ENCODE measurements at regions not wholly inside any gene's neighbourhood (a gene's known extent, or its start where the extent isn't known, plus 50 kb on each side); places are given as distances from the start of the nearest gene placed in this dataset.

DNA sequence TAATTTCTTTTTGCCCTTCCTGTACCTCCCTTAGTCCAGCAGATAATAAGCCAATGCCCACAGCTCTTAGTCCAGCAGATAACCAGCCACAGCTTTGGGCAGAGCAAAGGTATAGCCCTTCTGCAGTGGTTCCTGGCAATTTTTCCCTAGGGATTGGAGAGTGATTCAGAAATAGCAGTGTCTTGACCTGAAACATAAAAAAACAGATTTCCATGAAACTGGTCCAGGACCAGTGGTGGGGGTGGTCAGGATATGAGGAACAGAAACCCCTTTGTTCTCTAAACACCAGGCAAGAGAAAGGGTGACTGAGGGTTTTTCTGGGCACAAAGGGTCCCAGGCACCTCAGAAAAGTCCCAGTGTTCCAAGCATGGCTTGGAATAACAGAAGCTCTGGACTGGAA lies 103.4 kb downstream of the ARRDC4 start:
- H3K27ac ChIP-seq (ENCODE audit: low read depth, low read length), result no peak overlapping the region
- no peaks in the 10 kb centered on the region for H3K4me1 ChIP-seq (ENCODE audit: control insufficient read depth, insufficient read depth, low read length)
- no peaks in the 10 kb centered on the region for H3K27me3 ChIP-seq (ENCODE audit: control insufficient read depth, insufficient read depth, low read length)
- H3K9ac ChIP-seq (ENCODE audit: low read length), result no peak overlapping the region
- 0 out of 2 replicates have a peak, but pooled peaks cover 3% of the 10 kb centered on the region for H3K9me3 ChIP-seq (ENCODE audit: control insufficient read depth, insufficient read depth, low read depth, low read length)
- H3K4me3 ChIP-seq (ENCODE audit: low read depth, low read length), result no peak overlapping the region
- no peaks in the 10 kb centered on the region for H3K36me3 ChIP-seq (ENCODE audit: control insufficient read depth, insufficient read depth, low read length)

DNA sequence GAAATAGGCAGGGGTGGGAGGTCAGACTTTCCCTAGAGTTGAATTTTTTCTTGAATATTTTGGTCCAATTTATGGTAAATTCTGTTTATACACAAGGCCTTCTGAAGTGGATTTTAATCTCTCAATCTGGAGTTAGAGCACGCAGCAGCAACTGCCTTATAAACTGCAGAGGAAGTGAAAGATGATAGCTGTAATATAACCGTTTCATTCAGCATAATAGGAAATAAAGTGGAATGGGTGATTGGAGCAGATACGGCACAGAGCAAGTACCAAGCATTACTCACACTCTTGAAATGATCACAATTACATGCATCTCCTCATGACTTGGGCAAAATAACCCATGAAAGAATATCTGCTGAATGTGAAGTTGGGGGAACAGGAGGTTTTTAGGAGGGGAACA lies 106.8 kb downstream of the ARRDC4 start:
- Histone ChIP-seq H3K4me3 (ENCODE audit: low read depth, low read length) (no peak overlapping the region), H3K4me1 (ENCODE audit: control insufficient read depth, insufficient read depth, low read length) (no peaks in the 10 kb centered on the region), H3K9me3 (ENCODE audit: control insufficient read depth, insufficient read depth, low read depth, low read length) (no peaks in the 10 kb centered on the region), H3K9ac (ENCODE audit: low read length) (no peak overlapping the region), H3K36me3 (ENCODE audit: control insufficient read depth, insufficient read depth, low read length) (no peaks in the 10 kb centered on the region), H3K27me3 (ENCODE audit: control insufficient read depth, insufficient read depth, low read length) (no peaks in the 10 kb centered on the region), H3K27ac (ENCODE audit: low read depth, low read length) (no peak overlapping the region)

GRCh38 chr15:98069256-98069655 lies 108.8 kb downstream of the ARRDC4 start:
- Histone ChIP-seq H3K9ac (ENCODE audit: low read length) (no peak overlapping the region), H3K4me3 (ENCODE audit: low read depth, low read length) (no peak overlapping the region), H3K27me3 (ENCODE audit: control insufficient read depth, insufficient read depth, low read length) (no peaks in the 10 kb centered on the region), H3K36me3 (ENCODE audit: control insufficient read depth, insufficient read depth, low read length) (no peaks in the 10 kb centered on the region), H3K4me1 (ENCODE audit: control insufficient read depth, insufficient read depth, low read length) (no peaks in the 10 kb centered on the region), H3K27ac (ENCODE audit: low read depth, low read length) (no peak overlapping the region), H3K9me3 (ENCODE audit: control insufficient read depth, insufficient read depth, low read depth, low read length) (no peaks in the 10 kb centered on the region)

- Histone ChIP-seq H3K9me3 (ENCODE audit: control insufficient read depth, insufficient read depth, low read depth, low read length) (no peaks in the 10 kb centered on the region), H3K4me3 (ENCODE audit: low read depth, low read length) (no peak overlapping the region), H3K4me1 (ENCODE audit: control insufficient read depth, insufficient read depth, low read length) (no peaks in the 10 kb centered on the region), H3K27me3 (ENCODE audit: control insufficient read depth, insufficient read depth, low read length) (no peaks in the 10 kb centered on the region), H3K36me3 (ENCODE audit: control insufficient read depth, insufficient read depth, low read length) (no peaks in the 10 kb centered on the region), H3K27ac (ENCODE audit: low read depth, low read length) (no peak overlapping the region), H3K9ac (ENCODE audit: low read length) (no peak overlapping the region)
Measured at GRCh38 chr15:98070137-98070536, 109.6 kb downstream of the ARRDC4 start.

DNA sequence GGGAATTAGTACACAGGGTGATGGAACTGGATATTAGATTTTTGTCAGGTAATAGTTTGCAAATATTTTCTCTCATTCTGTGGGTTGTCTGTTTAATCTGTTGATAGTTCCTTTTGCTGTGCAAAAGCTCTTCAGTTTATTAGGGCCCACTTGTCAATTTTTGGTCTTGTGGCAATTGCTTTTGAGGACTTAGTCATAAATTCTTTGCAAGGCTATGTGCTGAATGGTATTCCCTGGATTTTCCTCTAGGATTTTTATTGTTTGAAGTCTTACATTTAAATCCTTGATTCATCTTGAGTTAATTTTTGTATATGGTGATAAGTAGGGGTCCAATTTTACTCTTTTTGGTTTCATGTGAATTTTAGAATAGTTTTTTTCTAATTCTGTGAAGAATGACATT lies 111.3 kb downstream of the ARRDC4 start:
- Histone ChIP-seq H3K9ac (ENCODE audit: low read length) (no peak overlapping the region), H3K27me3 (ENCODE audit: control insufficient read depth, insufficient read depth, low read length) (no peaks in the 10 kb centered on the region), H3K27ac (ENCODE audit: low read depth, low read length) (no peak overlapping the region)

GRCh38 chr15:98075441-98075840 lies 114.9 kb downstream of the ARRDC4 start:
- Histone ChIP-seq H3K27ac (ENCODE audit: low read depth, low read length) (no peak overlapping the region), H3K4me3 (ENCODE audit: low read depth, low read length) (no peak overlapping the region), H3K36me3 (ENCODE audit: control insufficient read depth, insufficient read depth, low read length) (no peaks in the 10 kb centered on the region), H3K4me1 (ENCODE audit: control insufficient read depth, insufficient read depth, low read length) (no peaks in the 10 kb centered on the region), H3K27me3 (ENCODE audit: control insufficient read depth, insufficient read depth, low read length) (no peaks in the 10 kb centered on the region), H3K9ac (ENCODE audit: low read length) (no peak overlapping the region), H3K9me3 (ENCODE audit: control insufficient read depth, insufficient read depth, low read depth, low read length) (no peaks in the 10 kb centered on the region)

More for the DNA sequence above, 111.3 kb downstream of the ARRDC4 start:
- Histone ChIP-seq H3K4me3 (ENCODE audit: low read depth, low read length) (no peak overlapping the region), H3K36me3 (ENCODE audit: control insufficient read depth, insufficient read depth, low read length) (no peaks in the 10 kb centered on the region), H3K4me1 (ENCODE audit: control insufficient read depth, insufficient read depth, low read length) (no peaks in the 10 kb centered on the region), H3K9me3 (ENCODE audit: control insufficient read depth, insufficient read depth, low read depth, low read length) (no peaks in the 10 kb centered on the region)

DNA sequence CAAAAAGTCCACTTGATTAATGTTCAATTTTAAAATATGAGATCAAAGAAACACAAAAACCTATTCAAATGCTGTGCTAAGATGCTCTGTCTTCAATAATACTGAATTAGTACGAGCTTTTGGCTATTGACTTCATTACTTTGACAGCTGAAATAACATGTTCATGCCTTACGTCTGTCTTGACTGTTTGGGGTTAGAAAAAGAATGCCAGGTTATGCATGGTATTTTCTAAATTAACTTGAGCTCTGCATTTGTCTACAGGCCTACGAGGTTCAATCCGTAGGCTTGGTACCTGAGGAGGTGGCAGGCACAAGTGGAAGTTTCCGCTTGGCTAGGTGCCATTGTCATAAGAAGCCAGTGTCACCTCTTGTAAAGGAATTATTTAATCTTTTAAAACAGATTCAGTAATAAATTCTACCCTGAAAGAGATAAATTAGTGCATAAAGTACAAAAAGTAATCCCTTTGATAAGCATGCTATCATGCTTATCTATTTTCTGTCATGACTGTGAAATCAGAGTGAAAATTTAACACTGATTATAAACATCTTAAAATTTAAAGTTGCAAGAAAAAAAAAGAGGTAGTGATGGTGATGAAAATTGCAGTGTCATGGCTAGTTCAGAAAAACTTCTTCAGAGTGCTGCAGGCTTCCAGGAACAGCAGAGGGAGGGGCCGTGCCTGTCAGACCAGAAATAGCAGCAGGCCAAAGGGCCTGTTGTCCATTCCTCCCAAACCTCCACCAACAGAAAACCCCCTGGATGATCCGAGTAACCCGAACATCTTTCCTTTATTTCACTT lies 115.7 kb downstream of the ARRDC4 start:
- Histone ChIP-seq H3K9me3 (ENCODE audit: control insufficient read depth, insufficient read depth, low read depth, low read length) (no peaks in the 10 kb centered on the region), H3K27ac (ENCODE audit: low read depth, low read length) (no peak overlapping the region), H3K9ac (ENCODE audit: low read length) (no peak overlapping the region), H3K27me3 (ENCODE audit: control insufficient read depth, insufficient read depth, low read length) (no peaks in the 10 kb centered on the region), H3K4me3 (ENCODE audit: low read depth, low read length) (no peak overlapping the region), H3K36me3 (ENCODE audit: control insufficient read depth, insufficient read depth, low read length) (no peaks in the 10 kb centered on the region), H3K4me1 (ENCODE audit: control insufficient read depth, insufficient read depth, low read length) (no peaks in the 10 kb centered on the region)

DNA sequence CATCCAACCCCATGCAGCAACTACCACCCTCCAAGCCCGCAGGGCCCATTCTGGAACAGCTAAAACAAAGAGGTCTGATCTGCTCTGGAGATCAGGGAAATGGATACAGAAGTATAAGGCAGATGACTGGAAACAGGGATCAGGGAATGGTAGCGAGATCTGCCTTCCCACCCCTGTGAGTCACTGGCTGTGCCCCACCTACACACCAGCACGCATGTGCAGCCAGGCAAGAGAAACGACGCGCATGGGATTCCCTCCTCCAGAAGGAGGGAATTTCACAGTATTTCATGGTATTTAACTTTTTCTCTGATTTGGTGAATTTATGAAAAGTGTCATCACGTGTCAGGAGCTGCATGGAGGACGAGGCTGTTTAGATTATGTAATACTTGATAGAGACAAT lies 116.7 kb downstream of the ARRDC4 start:
- Histone ChIP-seq H3K9me3 (ENCODE audit: control insufficient read depth, insufficient read depth, low read depth, low read length) (no peaks in the 10 kb centered on the region), H3K36me3 (ENCODE audit: control insufficient read depth, insufficient read depth, low read length) (no peaks in the 10 kb centered on the region), H3K27ac (ENCODE audit: low read depth, low read length) (no peak overlapping the region), H3K27me3 (ENCODE audit: control insufficient read depth, insufficient read depth, low read length) (no peaks in the 10 kb centered on the region), H3K4me1 (ENCODE audit: control insufficient read depth, insufficient read depth, low read length) (no peaks in the 10 kb centered on the region), H3K4me3 (ENCODE audit: low read depth, low read length) (no peak overlapping the region), H3K9ac (ENCODE audit: low read length) (no peak overlapping the region)

DNA sequence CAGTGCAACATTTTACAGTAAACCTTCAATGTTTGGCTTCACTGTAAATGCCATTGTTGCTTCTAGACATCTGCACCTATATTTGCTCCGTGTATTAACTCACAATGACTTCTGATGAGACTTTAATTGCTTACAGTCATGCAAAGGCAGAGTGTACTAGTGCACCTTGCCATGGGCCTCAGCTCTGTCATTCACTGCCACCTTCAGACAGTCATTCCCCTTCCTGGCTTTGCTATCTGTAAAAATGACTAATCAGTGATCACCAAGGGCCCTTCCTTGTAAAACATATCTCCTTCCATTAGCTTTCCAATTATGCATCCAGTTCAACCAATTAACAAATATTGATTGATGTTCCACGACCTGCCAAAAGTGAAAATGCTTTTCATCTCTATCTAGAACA lies 120.3 kb downstream of the ARRDC4 start:
- Histone ChIP-seq H3K9ac (ENCODE audit: low read length) (no peak overlapping the region), H3K27me3 (ENCODE audit: control insufficient read depth, insufficient read depth, low read length) (no peaks in the 10 kb centered on the region), H3K27ac (ENCODE audit: low read depth, low read length) (no peak overlapping the region), H3K4me1 (ENCODE audit: control insufficient read depth, insufficient read depth, low read length) (no peaks in the 10 kb centered on the region), H3K9me3 (ENCODE audit: control insufficient read depth, insufficient read depth, low read depth, low read length) (no peaks in the 10 kb centered on the region), H3K36me3 (ENCODE audit: control insufficient read depth, insufficient read depth, low read length) (no peaks in the 10 kb centered on the region), H3K4me3 (ENCODE audit: low read depth, low read length) (no peak overlapping the region)

GRCh38 chr15:98083203-98083910 lies 122.9 kb downstream of the ARRDC4 start:
- Histone ChIP-seq H3K4me1 (ENCODE audit: control insufficient read depth, insufficient read depth, low read length) (no peaks in the 10 kb centered on the region), H3K9ac (ENCODE audit: low read length) (no peak overlapping the region), H3K36me3 (ENCODE audit: control insufficient read depth, insufficient read depth, low read length) (no peaks in the 10 kb centered on the region), H3K27me3 (ENCODE audit: control insufficient read depth, insufficient read depth, low read length) (no peaks in the 10 kb centered on the region), H3K27ac (ENCODE audit: low read depth, low read length) (no peak overlapping the region), H3K4me3 (ENCODE audit: low read depth, low read length) (no peak overlapping the region), H3K9me3 (ENCODE audit: control insufficient read depth, insufficient read depth, low read depth, low read length) (no peaks in the 10 kb centered on the region; the same call in 1 of the 2 replicates)

GRCh38 chr15:98085003-98085639 lies 124.6 kb downstream of the ARRDC4 start:
- no peaks in the 10 kb centered on the region for H3K36me3 ChIP-seq (ENCODE audit: control insufficient read depth, insufficient read depth, low read length)
- no peaks in the 10 kb centered on the region for H3K27me3 ChIP-seq (ENCODE audit: control insufficient read depth, insufficient read depth, low read length)
- H3K4me1 ChIP-seq (ENCODE audit: control insufficient read depth, insufficient read depth, low read length), result no peaks in the 10 kb centered on the region
- H3K9ac ChIP-seq (ENCODE audit: low read length), result no peak overlapping the region
- H3K4me3 ChIP-seq (ENCODE audit: low read depth, low read length), result no peak overlapping the region
- no peak overlapping the region for H3K27ac ChIP-seq (ENCODE audit: low read depth, low read length)
- no peaks in the 10 kb centered on the region; the same call in 1 of the 2 replicates for H3K9me3 ChIP-seq (ENCODE audit: control insufficient read depth, insufficient read depth, low read depth, low read length)

Data from HUES6 (cell line).